ENCODE measurements at regions not wholly inside any gene's neighbourhood (a gene's known extent, or its start where the extent isn't known, plus 50 kb on each side); places are given as distances from the start of the nearest gene placed in this dataset.

DNA sequence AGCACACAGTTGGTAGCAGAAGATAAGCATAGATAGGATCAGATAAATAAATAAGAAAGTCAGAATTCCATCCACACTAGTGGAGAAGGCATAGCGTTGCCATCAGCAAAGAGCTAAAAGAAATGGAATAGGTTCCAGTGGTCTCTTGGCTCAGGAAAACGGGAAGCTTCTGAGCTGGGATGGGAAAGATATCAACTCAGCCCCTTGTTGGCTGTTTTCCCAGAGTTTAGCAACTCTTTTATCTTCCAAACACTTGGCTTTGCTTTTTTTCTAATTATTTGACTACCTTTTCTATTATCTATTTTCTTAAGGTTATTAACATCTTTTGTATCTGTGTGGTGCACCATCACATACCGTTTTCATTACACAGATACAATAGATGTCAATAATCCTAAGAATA is 445.7 kb upstream of the TRPC7 start:
- peak; percentile 45 for DNase-seq (ENCODE audit: low spot score)

- DNase-seq (ENCODE audit: low spot score), result peak; percentile 94
Observed at GRCh38 chr5:136810261-136810801, 445.0 kb upstream of the TRPC7 start.

GRCh38 chr5:136809382-136809781 is 444.0 kb upstream of the TRPC7 start:
- DNase-seq (ENCODE audit: low spot score), result no peak

DNA sequence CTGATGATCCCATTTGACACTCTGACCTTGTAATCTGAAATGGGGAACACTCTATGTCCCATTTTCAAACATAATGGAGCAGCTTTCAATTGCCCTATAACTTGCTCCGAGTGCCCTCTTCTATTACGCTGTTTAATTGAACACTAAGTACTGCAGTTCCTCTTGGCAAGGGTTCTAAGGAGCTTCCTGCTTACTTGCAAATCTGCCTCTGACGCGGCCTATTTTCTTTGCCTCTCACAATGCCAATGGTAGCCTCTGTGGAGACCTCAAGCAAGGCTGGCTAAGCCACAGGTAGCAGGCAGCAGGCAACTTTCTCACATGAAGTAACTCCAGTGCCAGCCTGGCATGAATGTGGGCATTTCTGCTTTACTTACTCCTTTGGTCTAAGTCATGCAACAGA is 443.4 kb upstream of the TRPC7 start:
- no peak for DNase-seq (ENCODE audit: low spot score)

GRCh38 chr5:136805466-136805865 is 440.1 kb upstream of the TRPC7 start:
- DNase-seq (ENCODE audit: low spot score), result no peak

- DNase-seq (ENCODE audit: low spot score), result peak; percentile 28
Observed at GRCh38 chr5:136802383-136802782, 437.0 kb upstream of the TRPC7 start.

GRCh38 chr5:136799806-136800372 is 434.5 kb upstream of the TRPC7 start:
- DNase-seq (ENCODE audit: low spot score), result no peak

DNA sequence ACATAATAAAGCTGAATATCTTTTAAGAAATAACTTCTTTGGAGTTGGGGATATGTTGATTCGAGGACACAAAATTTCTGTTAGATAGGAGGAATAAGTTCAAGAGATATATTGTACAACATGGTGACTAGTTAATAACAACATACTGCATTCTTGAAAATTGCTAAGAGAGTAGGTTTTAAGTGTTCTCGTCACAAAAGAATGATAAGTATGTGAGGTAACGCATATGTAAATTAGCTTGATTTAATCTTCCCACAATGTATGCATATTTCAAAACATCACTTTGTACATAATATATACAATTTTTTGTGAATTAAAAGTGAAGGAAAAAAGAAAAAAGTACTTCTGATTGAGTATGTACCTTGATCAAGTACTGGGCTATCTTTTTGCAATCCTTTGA is 428.0 kb upstream of the TRPC7 start:
- DNase-seq (ENCODE audit: low spot score), result no peak

DNA sequence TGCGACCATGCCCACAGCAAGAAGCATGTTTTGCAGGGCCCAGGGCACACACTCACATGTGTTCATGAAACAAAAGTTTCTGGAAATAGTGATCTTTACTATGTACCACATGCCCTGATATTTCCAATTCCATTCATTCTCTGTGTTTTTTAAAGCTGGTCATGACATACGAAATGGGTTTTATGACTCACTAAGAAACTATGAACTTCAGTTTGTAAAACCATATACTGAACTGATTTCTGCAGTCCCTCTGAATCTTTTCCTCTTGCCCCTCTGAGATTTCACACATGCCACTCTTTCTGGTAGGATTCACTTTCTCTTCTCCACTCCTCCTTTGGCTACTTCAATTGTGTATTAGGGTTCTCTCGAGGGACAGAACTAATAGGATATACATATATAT is 416.1 kb upstream of the TRPC7 start:
- peak; percentile 25 for DNase-seq (ENCODE audit: low spot score)

DNA sequence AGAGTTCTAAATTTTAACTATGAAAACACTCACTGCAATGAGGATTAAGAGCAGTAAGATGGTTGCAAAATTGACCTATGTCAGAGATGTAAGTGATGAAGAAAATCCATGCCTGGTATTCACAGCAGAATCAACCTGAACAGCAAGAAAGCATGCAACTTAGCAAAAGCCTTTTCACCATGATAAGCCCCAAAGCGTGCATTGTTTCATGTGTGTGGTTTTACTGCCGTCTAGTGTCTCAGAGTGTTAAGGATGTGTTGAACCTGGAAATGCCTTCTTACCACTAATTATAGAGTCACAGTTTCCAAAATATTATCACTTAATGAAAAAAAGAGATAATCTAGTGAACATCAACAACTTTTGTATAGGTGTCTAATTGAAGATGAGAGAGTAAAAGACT is 415.2 kb upstream of the TRPC7 start:
- DNase-seq (ENCODE audit: low spot score), result no peak

GRCh38 chr5:136776022-136776927 is 410.9 kb upstream of the TRPC7 start:
- DNase-seq (ENCODE audit: low spot score), result no peak

- no peak for DNase-seq (ENCODE audit: low spot score)
Observed at GRCh38 chr5:136772491-136772890, 407.1 kb upstream of the TRPC7 start.

DNA sequence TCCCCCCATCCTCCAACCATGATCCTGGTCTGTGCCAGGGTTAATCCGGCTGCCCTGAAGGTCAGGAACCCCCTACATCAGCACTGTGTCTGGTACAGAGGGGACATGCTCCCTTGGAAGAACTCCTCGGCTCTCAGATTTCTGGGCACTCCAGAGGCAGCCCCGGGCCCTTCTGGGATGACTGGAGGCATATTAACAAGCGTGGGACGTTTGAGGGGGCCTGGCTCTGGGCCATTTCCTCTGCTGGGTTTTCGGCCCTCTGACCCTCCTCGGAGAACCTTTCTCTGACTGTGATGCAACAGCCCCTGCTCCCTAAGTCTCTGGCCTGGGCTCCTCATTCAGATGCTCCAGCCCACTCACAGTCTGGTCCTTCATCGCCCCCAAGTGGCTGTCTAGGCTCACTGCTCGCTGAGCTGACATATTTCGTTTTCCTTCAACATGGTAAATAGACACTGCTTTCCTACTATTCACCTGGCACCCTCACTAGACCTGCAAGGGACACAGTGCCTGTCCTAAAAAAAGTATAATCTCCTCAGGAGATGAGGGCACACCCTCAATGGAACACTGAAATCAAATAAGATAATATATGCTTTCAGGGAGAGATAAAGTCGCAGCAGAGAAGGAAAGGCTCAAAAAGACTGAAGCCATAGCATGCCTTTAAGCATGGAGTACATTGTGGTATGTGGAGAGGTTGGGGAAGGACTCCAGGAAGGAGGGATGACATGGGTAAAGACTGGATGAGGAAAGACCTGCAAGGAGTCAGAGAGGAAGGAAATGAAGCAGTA is 404.7 kb upstream of the TRPC7 start:
- peak; percentile 79 for DNase-seq (ENCODE audit: low spot score)

DNA sequence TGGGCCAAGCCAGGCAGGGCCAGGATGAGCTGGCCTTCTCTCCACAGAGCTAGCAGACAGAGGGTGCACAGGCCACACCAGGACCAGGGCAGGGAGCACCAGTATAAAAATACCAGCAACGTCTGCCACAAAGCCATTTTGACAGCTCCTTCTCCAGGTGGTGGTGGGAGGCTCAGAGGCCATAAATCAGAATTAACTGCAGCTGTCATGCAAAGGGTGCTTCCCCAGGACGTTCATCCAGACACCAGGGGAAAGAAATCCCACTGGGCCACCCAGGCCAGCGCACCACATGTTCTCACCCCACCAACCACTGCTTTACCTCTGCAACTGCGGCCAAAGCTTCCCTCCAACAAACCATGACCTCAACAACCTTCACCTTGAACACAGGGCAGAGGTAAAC is 403.7 kb upstream of the TRPC7 start:
- DNase-seq (ENCODE audit: low spot score), result peak; percentile 10

- no peak for DNase-seq (ENCODE audit: low spot score)
Observed at GRCh38 chr5:136768457-136768856, 403.1 kb upstream of the TRPC7 start.

GRCh38 chr5:136766456-136766855 is 401.1 kb upstream of the TRPC7 start:
- peak; percentile 77 for DNase-seq (ENCODE audit: low spot score)

DNA sequence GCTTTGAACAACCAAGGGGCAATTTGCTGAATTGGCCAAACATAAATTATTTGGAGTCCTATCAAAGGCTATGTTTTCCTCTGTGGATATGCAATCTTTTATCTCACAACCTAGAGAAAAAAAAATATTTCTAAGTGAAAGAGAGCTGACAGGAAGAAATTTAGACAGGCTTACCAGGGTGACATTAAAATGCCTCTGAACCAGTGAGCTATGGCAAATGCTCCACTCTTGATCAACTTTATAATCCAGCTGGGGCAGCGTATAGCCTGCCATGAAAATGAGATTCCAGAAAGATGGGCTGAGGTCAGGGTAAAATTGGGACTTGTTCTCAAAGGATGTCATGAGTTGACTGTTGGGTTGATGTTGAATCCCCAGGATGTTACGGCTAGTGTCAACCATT is 399.3 kb upstream of the TRPC7 start:
- no peak for DNase-seq (ENCODE audit: low spot score)

- DNase-seq (ENCODE audit: low spot score), result no peak
Observed at GRCh38 chr5:136763548-136763947, 398.2 kb upstream of the TRPC7 start.

GRCh38 chr5:136754216-136754615 is 388.9 kb upstream of the TRPC7 start:
- DNase-seq (ENCODE audit: low spot score), result no peak

- DNase-seq (ENCODE audit: low spot score), result peak; percentile 68
Observed at GRCh38 chr5:136750224-136750862, 385.0 kb upstream of the TRPC7 start.

GRCh38 chr5:136749016-136749415 is 383.7 kb upstream of the TRPC7 start:
- DNase-seq (ENCODE audit: low spot score), result peak; percentile 68

GRCh38 chr5:136743052-136743451 is 377.7 kb upstream of the TRPC7 start:
- no peak for DNase-seq (ENCODE audit: low spot score)

Measured in A172 (cell line).